ENCODE measurements at regions not wholly inside any gene's neighbourhood (a gene's known extent, or its start where the extent isn't known, plus 50 kb on each side); places are given as distances from the start of the nearest gene placed in this dataset.
"Not testable (repeated sequence)": the region's sequence is repeated elsewhere in the genome, so short reads cannot be mapped to it uniquely, and the experiment has no call there.

- DNase-seq (no peak), ATAC-seq (ENCODE audit: insufficient read depth, low FRiP score) (no peak)
- no peaks in the 10 kb centered on the region for H3K27me3 ChIP-seq (ENCODE audit: control insufficient read depth in 3 of 3, insufficient read depth in 3 of 3, low read length in 2 of 3)
- H3K4me3 ChIP-seq: no peak overlapping the region
- H3K9me3 ChIP-seq (ENCODE audit: control insufficient read depth in 4 of 4, insufficient read depth in 3 of 4, low read length in 3 of 4): no peaks in the 10 kb centered on the region
- peaks cover 0 to 2% (median 0%) of the 10 kb centered on the region in 5 donors for H3K4me1 ChIP-seq (ENCODE audit: control insufficient read depth in 5 of 5, insufficient read depth in 5 of 5, low read length in 5 of 5)
- H3K36me3 ChIP-seq (ENCODE audit: control insufficient read depth in 4 of 4, insufficient read depth in 4 of 4, low read length in 4 of 4): no peaks in the 10 kb centered on the region
- H3K9ac ChIP-seq (ENCODE audit: insufficient read depth in 1 of 2, low read length in 2 of 2): no peak overlapping the region
- 81 to 84% methylated on average over 9 of the region's 9 CpGs for WGBS, 2 donors
- no peak for TF ChIP-seq CTCF (IDR thresholded peaks at IDR 0.05; ENCODE audit: control extremely low read depth, extremely low read depth)
- no peak overlapping the region for H3K27ac ChIP-seq (ENCODE audit: low read depth in 1 of 2, low read length in 1 of 2)
Observed at GRCh38 chr4:82275431-82276331, 98.1 kb downstream of the HNRNPD start.

- not testable (repeated sequence) for H3K36me3 ChIP-seq (ENCODE audit: control insufficient read depth in 4 of 4, insufficient read depth in 4 of 4, low read length in 4 of 4); H3K27ac ChIP-seq (ENCODE audit: low read depth in 1 of 2, low read length in 1 of 2); DNase-seq; H3K9ac ChIP-seq (ENCODE audit: insufficient read depth in 1 of 2, low read length in 2 of 2); H3K4me3 ChIP-seq; ATAC-seq (ENCODE audit: insufficient read depth, low FRiP score); H3K27me3 ChIP-seq (ENCODE audit: control insufficient read depth in 3 of 3, insufficient read depth in 3 of 3, low read length in 2 of 3); H3K9me3 ChIP-seq (ENCODE audit: control insufficient read depth in 4 of 4, insufficient read depth in 3 of 4, low read length in 3 of 4); H3K4me1 ChIP-seq (ENCODE audit: control insufficient read depth in 5 of 5, insufficient read depth in 5 of 5, low read length in 5 of 5)
- WGBS, 2 donors: 61 to 75% methylated on average over 7 of the region's 7 CpGs
Observed at GRCh38 chr4:82274700-82275099, 99.1 kb downstream of the HNRNPD start.

GRCh38 chr4:82272523-82272922 lies 101.3 kb downstream of the HNRNPD start:
- 92% methylated on average over 4 of the region's 4 CpGs for WGBS, 2 donors
- DNase-seq; H3K9ac ChIP-seq (ENCODE audit: insufficient read depth in 1 of 2, low read length in 2 of 2); H3K9me3 ChIP-seq (ENCODE audit: control insufficient read depth in 4 of 4, insufficient read depth in 3 of 4, low read length in 3 of 4); H3K36me3 ChIP-seq (ENCODE audit: control insufficient read depth in 4 of 4, insufficient read depth in 4 of 4, low read length in 4 of 4); H3K4me3 ChIP-seq; H3K27ac ChIP-seq (ENCODE audit: low read depth in 1 of 2, low read length in 1 of 2); H3K27me3 ChIP-seq (ENCODE audit: control insufficient read depth in 3 of 3, insufficient read depth in 3 of 3, low read length in 2 of 3); ATAC-seq (ENCODE audit: insufficient read depth, low FRiP score); H3K4me1 ChIP-seq (ENCODE audit: control insufficient read depth in 5 of 5, insufficient read depth in 5 of 5, low read length in 5 of 5): not testable (repeated sequence)

GRCh38 chr4:82271915-82272480 lies 101.8 kb downstream of the HNRNPD start:
- not testable (repeated sequence) for H3K36me3 ChIP-seq (ENCODE audit: control insufficient read depth in 4 of 4, insufficient read depth in 4 of 4, low read length in 4 of 4); H3K4me1 ChIP-seq (ENCODE audit: control insufficient read depth in 5 of 5, insufficient read depth in 5 of 5, low read length in 5 of 5); H3K9me3 ChIP-seq (ENCODE audit: control insufficient read depth in 4 of 4, insufficient read depth in 3 of 4, low read length in 3 of 4); ATAC-seq (ENCODE audit: insufficient read depth, low FRiP score); H3K27ac ChIP-seq (ENCODE audit: low read depth in 1 of 2, low read length in 1 of 2); H3K27me3 ChIP-seq (ENCODE audit: control insufficient read depth in 3 of 3, insufficient read depth in 3 of 3, low read length in 2 of 3); H3K4me3 ChIP-seq; H3K9ac ChIP-seq (ENCODE audit: insufficient read depth in 1 of 2, low read length in 2 of 2)
- peak in 2 of 3 donors; percentile 10 to 20 for DNase-seq
- 64 to 74% methylated on average over 9 of the region's 9 CpGs for WGBS, 2 donors

GRCh38 chr4:82268826-82269193 lies 105.0 kb downstream of the HNRNPD start:
- ATAC-seq (ENCODE audit: insufficient read depth, low FRiP score) (no peak), DNase-seq (no peak)
- peaks cover 0 to 2% (median 0%) of the 10 kb centered on the region in 5 donors for H3K4me1 ChIP-seq (ENCODE audit: control insufficient read depth in 5 of 5, insufficient read depth in 5 of 5, low read length in 5 of 5)
- no peak overlapping the region for H3K4me3 ChIP-seq
- WGBS, 2 donors: 56 to 59% methylated on average over 3 of the region's 3 CpGs
- H3K27me3 ChIP-seq (ENCODE audit: control insufficient read depth in 3 of 3, insufficient read depth in 3 of 3, low read length in 2 of 3): no peaks in the 10 kb centered on the region
- H3K36me3 ChIP-seq (ENCODE audit: control insufficient read depth in 4 of 4, insufficient read depth in 4 of 4, low read length in 4 of 4): no peaks in the 10 kb centered on the region
- H3K9ac ChIP-seq (ENCODE audit: insufficient read depth in 1 of 2, low read length in 2 of 2): no peak overlapping the region
- no peak for TF ChIP-seq CTCF (IDR thresholded peaks at IDR 0.05; ENCODE audit: control extremely low read depth, extremely low read depth)
- H3K9me3 ChIP-seq (ENCODE audit: control insufficient read depth in 4 of 4, insufficient read depth in 3 of 4, low read length in 3 of 4): no peaks in the 10 kb centered on the region
- no peak overlapping the region for H3K27ac ChIP-seq (ENCODE audit: low read depth in 1 of 2, low read length in 1 of 2)
